ENCODE measurements at regions not wholly inside any gene's neighbourhood (a gene's known extent, or its start where the extent isn't known, plus 50 kb on each side); places are given as distances from the start of the nearest gene placed in this dataset.

DNA sequence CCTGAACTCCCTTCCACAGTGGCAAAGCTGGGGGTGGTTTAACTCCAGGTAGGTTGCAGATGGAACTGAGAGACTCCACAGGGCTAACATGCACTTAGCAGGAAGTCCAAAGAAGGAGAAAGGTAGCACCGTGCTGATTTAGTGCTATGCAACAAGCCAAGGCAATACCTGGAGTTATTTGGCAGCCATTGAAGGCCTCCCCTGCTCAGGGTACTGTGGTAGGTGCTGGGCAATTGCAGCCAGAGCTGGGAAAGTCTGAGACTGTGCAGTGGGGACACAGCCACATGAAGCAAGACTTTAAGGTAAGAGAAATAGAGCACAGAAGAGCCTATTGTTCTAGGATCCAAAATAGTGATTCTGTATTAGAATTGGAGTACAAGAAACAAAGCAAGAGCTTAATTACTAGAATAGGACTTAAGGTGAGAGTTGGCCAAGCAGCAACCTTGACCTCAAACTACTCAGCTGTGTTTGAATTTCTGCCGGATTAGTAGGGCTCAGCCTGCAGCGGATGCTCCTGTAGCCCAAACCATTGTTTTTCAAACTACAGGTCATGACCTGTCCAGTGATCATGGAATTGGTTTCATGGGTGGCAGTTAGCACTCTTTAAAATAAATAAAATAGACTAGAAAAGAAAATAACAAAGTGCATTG is 80.8 kb upstream of the STMND1 start:
- ATAC-seq, result no peak; the same call in 2 of the 3 replicates
- Histone ChIP-seq H3K79me2 (replicated peaks; ENCODE audit: insufficient read depth) (no peaks in the 10 kb centered on the region), H3K4me1 (ENCODE audit: insufficient read depth) (peaks cover 9% of the 10 kb centered on the region; the same call in 1 of the 2 replicates), H3K4me2 (no peak overlapping the region), H2AFZ (peak overlapping the region; percentile 91), H4K20me1 (replicated peaks; ENCODE audit: insufficient read depth) (no peaks in the 10 kb centered on the region), H3K4me3 (no peak overlapping the region), H3K27ac (ENCODE audit: low read depth) (no peak overlapping the region), H3K9me2 (ENCODE audit: insufficient read depth) (no peaks in the 10 kb centered on the region), H3F3A (replicated peaks; ENCODE audit: low read depth) (no peaks in the 10 kb centered on the region), H3K36me3 (ENCODE audit: insufficient read depth) (no peaks in the 10 kb centered on the region), H3K27me3 (ENCODE audit: insufficient read depth) (no peaks in the 10 kb centered on the region)
- H3K36me3 Mint-ChIP-seq (ENCODE audit: low read depth), result peaks cover 11% of the 10 kb centered on the region
- peaks cover 12% of the 10 kb centered on the region for H3K9me3 Mint-ChIP-seq
- no peak overlapping the region for H3K4me3 Mint-ChIP-seq
- peaks cover 4% of the 10 kb centered on the region for H3K4me1 Mint-ChIP-seq
- TF ChIP-seq EZH2 (IDR thresholded peaks at IDR 0.05; ENCODE audit: low read depth, unreplicated experiment) (no peak), POLR2AphosphoS5 (IDR thresholded peaks at IDR 0.05; ENCODE audit: low read depth) (no peak), NANOG (IDR thresholded peaks at IDR 0.05; ENCODE audit: borderline replicate concordance) (no peak), CREB1 (CRISPR knock-in tag; IDR thresholded peaks at IDR 0.05; ENCODE audit: low read depth) (no peak), EZH2phosphoT487 (IDR thresholded peaks at IDR 0.05; ENCODE audit: unreplicated experiment) (no peak), JUNB (IDR thresholded peaks at IDR 0.05; ENCODE audit: unreplicated experiment) (no peak), STAT1 (IDR thresholded peaks at IDR 0.05; ENCODE audit: unreplicated experiment) (no peak), ZNF114 (CRISPR knock-in tag; IDR thresholded peaks at IDR 0.05) (no peak)
- TF ChIP-seq, protein P1, sequence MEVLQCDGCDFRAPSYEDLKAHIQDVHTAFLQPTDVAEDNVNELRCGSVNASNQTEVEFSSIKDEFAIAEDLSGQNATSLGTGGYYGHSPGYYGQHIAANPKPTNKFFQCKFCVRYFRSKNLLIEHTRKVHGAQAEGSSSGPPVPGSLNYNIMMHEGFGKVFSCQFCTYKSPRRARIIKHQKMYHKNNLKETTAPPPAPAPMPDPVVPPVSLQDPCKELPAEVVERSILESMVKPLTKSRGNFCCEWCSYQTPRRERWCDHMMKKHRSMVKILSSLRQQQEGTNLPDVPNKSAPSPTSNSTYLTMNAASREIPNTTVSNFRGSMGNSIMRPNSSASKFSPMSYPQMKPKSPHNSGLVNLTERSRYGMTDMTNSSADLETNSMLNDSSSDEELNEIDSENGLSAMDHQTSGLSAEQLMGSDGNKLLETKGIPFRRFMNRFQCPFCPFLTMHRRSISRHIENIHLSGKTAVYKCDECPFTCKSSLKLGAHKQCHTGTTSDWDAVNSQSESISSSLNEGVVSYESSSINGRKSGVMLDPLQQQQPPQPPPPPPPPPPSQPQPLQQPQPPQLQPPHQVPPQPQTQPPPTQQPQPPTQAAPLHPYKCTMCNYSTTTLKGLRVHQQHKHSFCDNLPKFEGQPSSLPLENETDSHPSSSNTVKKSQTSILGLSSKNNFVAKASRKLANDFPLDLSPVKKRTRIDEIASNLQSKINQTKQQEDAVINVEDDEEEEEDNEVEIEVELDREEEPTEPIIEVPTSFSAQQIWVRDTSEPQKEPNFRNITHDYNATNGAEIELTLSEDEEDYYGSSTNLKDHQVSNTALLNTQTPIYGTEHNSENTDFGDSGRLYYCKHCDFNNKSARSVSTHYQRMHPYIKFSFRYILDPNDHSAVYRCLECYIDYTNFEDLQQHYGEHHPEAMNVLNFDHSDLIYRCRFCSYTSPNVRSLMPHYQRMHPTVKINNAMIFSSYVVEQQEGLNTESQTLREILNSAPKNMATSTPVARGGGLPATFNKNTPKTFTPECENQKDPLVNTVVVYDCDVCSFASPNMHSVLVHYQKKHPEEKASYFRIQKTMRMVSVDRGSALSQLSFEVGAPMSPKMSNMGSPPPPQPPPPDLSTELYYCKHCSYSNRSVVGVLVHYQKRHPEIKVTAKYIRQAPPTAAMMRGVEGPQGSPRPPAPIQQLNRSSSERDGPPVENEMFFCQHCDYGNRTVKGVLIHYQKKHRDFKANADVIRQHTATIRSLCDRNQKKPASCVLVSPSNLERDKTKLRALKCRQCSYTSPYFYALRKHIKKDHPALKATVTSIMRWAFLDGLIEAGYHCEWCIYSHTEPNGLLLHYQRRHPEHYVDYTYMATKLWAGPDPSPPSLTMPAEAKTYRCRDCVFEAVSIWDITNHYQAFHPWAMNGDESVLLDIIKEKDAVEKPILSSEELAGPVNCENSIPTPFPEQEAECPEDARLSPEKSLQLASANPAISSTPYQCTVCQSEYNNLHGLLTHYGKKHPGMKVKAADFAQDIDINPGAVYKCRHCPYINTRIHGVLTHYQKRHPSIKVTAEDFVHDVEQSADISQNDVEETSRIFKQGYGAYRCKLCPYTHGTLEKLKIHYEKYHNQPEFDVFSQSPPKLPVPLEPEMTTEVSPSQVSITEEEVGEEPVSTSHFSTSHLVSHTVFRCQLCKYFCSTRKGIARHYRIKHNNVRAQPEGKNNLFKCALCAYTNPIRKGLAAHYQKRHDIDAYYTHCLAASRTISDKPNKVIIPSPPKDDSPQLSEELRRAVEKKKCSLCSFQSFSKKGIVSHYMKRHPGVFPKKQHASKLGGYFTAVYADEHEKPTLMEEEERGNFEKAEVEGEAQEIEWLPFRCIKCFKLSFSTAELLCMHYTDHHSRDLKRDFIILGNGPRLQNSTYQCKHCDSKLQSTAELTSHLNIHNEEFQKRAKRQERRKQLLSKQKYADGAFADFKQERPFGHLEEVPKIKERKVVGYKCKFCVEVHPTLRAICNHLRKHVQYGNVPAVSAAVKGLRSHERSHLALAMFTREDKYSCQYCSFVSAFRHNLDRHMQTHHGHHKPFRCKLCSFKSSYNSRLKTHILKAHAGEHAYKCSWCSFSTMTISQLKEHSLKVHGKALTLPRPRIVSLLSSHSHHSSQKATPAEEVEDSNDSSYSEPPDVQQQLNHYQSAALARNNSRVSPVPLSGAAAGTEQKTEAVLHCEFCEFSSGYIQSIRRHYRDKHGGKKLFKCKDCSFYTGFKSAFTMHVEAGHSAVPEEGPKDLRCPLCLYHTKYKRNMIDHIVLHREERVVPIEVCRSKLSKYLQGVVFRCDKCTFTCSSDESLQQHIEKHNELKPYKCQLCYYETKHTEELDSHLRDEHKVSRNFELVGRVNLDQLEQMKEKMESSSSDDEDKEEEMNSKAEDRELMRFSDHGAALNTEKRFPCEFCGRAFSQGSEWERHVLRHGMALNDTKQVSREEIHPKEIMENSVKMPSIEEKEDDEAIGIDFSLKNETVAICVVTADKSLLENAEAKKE (CRISPR knock-in tag; IDR thresholded peaks at IDR 0.05), result no peak
- TF ChIP-seq, protein P2, sequence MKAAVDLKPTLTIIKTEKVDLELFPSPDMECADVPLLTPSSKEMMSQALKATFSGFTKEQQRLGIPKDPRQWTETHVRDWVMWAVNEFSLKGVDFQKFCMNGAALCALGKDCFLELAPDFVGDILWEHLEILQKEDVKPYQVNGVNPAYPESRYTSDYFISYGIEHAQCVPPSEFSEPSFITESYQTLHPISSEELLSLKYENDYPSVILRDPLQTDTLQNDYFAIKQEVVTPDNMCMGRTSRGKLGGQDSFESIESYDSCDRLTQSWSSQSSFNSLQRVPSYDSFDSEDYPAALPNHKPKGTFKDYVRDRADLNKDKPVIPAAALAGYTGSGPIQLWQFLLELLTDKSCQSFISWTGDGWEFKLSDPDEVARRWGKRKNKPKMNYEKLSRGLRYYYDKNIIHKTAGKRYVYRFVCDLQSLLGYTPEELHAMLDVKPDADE (IDR thresholded peaks at IDR 0.05), result no peak
- TF ChIP-seq, protein P3, sequence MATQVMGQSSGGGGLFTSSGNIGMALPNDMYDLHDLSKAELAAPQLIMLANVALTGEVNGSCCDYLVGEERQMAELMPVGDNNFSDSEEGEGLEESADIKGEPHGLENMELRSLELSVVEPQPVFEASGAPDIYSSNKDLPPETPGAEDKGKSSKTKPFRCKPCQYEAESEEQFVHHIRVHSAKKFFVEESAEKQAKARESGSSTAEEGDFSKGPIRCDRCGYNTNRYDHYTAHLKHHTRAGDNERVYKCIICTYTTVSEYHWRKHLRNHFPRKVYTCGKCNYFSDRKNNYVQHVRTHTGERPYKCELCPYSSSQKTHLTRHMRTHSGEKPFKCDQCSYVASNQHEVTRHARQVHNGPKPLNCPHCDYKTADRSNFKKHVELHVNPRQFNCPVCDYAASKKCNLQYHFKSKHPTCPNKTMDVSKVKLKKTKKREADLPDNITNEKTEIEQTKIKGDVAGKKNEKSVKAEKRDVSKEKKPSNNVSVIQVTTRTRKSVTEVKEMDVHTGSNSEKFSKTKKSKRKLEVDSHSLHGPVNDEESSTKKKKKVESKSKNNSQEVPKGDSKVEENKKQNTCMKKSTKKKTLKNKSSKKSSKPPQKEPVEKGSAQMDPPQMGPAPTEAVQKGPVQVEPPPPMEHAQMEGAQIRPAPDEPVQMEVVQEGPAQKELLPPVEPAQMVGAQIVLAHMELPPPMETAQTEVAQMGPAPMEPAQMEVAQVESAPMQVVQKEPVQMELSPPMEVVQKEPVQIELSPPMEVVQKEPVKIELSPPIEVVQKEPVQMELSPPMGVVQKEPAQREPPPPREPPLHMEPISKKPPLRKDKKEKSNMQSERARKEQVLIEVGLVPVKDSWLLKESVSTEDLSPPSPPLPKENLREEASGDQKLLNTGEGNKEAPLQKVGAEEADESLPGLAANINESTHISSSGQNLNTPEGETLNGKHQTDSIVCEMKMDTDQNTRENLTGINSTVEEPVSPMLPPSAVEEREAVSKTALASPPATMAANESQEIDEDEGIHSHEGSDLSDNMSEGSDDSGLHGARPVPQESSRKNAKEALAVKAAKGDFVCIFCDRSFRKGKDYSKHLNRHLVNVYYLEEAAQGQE (IDR thresholded peaks at IDR 0.05; ENCODE audit: unreplicated experiment), result no peak
- H3K27me3 Mint-ChIP-seq (ENCODE audit: insufficient read depth, low read depth, poor library complexity), result peaks cover 2% of the 10 kb centered on the region
- no peak overlapping the region for H3K27ac Mint-ChIP-seq
- no peak for DNase-seq (ENCODE audit: low spot score)

All from GM23338 (cell line).